ENCODE measurements at regions not wholly inside any gene's neighbourhood (a gene's known extent, or its start where the extent isn't known, plus 50 kb on each side); places are given as distances from the start of the nearest gene placed in this dataset.

GRCh38 chr14:28830115-28830534 lies 63.5 kb downstream of the FOXG1 start (continued):
- no peak for TF ChIP-seq SP1 (IDR thresholded peaks at IDR 0.05; ENCODE audit: low read depth, low read length)
- no peak for TF ChIP-seq SRF (IDR thresholded peaks at IDR 0.05; ENCODE audit: low read depth, low read length)
